Erythroblast (primary cell): ENCODE measurements at regions not wholly inside any gene's neighbourhood (a gene's known extent, or its start where the extent isn't known, plus 50 kb on each side); places are given as distances from the start of the nearest gene placed in this dataset.

Source experiments
- GATA1 ChIP-seq: IDR thresholded peaks from 2 replicates; pipeline ENCODE4 v1.6.1; 2011; ENCODE audit warnings: low read depth, mild to moderate bottlenecking, control low read depth, low read length, moderate library complexity
- POLR2A ChIP-seq: IDR thresholded peaks from 2 replicates; pipeline ENCODE4 v1.6.1; 2011; ENCODE audit warnings: mild to moderate bottlenecking, low read length

GRCh38 chr13:83508771-83509301, 373.4 kb downstream of the SLITRK1 start:
- TF ChIP-seq POLR2A (no peak), GATA1 (no peak)
